Hepatocyte (in vitro differentiated cells): ENCODE measurements at regions not wholly inside any gene's neighbourhood (a gene's known extent, or its start where the extent isn't known, plus 50 kb on each side); places are given as distances from the start of the nearest gene placed in this dataset.

ENCODE experiments used
- CTCF ChIP-seq: fragments of 200-600 bp; sonication (generic); IDR thresholded peaks from 2 replicates; pipeline ENCODE4 v1.5.1; 2016; ENCODE audit warnings: antibody characterized with exemption, mild to moderate bottlenecking; ENCODE audit not compliant: poor library complexity
- EZH2 ChIP-seq: fragments of 200-600 bp; sonication (generic); IDR thresholded peaks from 2 replicates; pipeline ENCODE4 v1.6.1; 2016; ENCODE audit warnings: antibody characterized with exemption, mild to moderate bottlenecking, borderline replicate concordance
- EZH2phosphoT487 ChIP-seq: fragments of 200-600 bp; sonication (generic); IDR thresholded peaks from one replicate; pipeline ENCODE4 v1.6.1; 2018; ENCODE audit warnings: antibody characterized with exemption, mild to moderate bottlenecking, low read depth, moderate library complexity; ENCODE audit not compliant: unreplicated experiment, severe bottlenecking

GRCh38 chr1:29906927-29907326, 670.6 kb downstream of the PTPRU start:
- TF ChIP-seq CTCF (no peak), EZH2 (no peak), EZH2phosphoT487 (no peak)
